Liver (tissue), 3 donors: ENCODE measurements at regions not wholly inside any gene's neighbourhood (a gene's known extent, or its start where the extent isn't known, plus 50 kb on each side); places are given as distances from the start of the nearest gene placed in this dataset.

Experiments
- HNF4G ChIP-seq: IDR thresholded peaks from 2 replicates; pipeline ENCODE4 v1.6.1; 2016; ENCODE audit warnings: antibody characterized with exemption
- JUND ChIP-seq, 2 donors: IDR thresholded peaks; 2 replicates each; pipeline ENCODE4 v1.6.1; 2016; ENCODE audit warnings: antibody characterized with exemption in 2 of 2
- SP1 ChIP-seq: IDR thresholded peaks from 2 replicates; pipeline ENCODE4 v1.6.1; 2018; ENCODE audit warnings: antibody characterized with exemption, mild to moderate bottlenecking
- YY1 ChIP-seq: IDR thresholded peaks from 2 replicates; pipeline ENCODE4 v1.6.1; 2016; ENCODE audit warnings: antibody characterized with exemption, mild to moderate bottlenecking
- TF ChIP-seq, protein P1 (sequence below): IDR thresholded peaks from 2 replicates; pipeline ENCODE4 v1.6.1; 2016; ENCODE audit warnings: antibody characterized with exemption
- TF ChIP-seq, protein P2 (sequence below): fragments of 150-350 bp; IDR thresholded peaks from 2 replicates; pipeline ENCODE4 v1.5.1; 2017; ENCODE audit warnings: improper control_type of control experiment, low read depth, low read length; ENCODE audit not compliant: missing input control
- TF ChIP-seq, protein P3 (sequence below): IDR thresholded peaks from 2 replicates; pipeline ENCODE4 v1.6.1; 2016; ENCODE audit warnings: antibody characterized with exemption, mild to moderate bottlenecking
- donor health status: healthy.
- donor health status: healthy.

DNA sequence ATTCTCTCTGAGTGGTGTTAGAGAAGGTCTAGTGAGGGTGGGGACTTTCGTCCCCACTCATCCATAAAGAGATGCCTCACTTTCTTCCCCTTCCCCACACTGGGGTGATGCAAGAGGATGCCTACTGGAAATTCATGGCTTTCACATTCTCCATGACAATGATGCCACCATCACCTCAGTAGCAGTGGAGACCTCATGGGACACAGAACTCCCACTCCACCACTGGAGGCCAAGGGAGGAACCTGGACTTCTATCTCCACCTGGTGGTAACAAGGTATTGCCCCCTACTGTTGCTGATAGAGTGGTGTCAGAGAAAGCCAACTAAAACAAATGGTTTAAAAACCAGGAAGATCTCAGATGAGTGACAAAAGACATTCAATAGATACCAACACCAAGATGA, 110.9 kb downstream of the INHBB start:
- TF ChIP-seq YY1 (no peak), SP1 (no peak), JUND (IDR thresholded peaks at IDR 0.05) (no peak), HNF4G (no peak)
- TF ChIP-seq, protein P1, sequence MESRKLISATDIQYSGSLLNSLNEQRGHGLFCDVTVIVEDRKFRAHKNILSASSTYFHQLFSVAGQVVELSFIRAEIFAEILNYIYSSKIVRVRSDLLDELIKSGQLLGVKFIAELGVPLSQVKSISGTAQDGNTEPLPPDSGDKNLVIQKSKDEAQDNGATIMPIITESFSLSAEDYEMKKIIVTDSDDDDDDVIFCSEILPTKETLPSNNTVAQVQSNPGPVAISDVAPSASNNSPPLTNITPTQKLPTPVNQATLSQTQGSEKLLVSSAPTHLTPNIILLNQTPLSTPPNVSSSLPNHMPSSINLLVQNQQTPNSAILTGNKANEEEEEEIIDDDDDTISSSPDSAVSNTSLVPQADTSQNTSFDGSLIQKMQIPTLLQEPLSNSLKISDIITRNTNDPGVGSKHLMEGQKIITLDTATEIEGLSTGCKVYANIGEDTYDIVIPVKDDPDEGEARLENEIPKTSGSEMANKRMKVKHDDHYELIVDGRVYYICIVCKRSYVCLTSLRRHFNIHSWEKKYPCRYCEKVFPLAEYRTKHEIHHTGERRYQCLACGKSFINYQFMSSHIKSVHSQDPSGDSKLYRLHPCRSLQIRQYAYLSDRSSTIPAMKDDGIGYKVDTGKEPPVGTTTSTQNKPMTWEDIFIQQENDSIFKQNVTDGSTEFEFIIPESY = no peak
- TF ChIP-seq, protein P2, sequence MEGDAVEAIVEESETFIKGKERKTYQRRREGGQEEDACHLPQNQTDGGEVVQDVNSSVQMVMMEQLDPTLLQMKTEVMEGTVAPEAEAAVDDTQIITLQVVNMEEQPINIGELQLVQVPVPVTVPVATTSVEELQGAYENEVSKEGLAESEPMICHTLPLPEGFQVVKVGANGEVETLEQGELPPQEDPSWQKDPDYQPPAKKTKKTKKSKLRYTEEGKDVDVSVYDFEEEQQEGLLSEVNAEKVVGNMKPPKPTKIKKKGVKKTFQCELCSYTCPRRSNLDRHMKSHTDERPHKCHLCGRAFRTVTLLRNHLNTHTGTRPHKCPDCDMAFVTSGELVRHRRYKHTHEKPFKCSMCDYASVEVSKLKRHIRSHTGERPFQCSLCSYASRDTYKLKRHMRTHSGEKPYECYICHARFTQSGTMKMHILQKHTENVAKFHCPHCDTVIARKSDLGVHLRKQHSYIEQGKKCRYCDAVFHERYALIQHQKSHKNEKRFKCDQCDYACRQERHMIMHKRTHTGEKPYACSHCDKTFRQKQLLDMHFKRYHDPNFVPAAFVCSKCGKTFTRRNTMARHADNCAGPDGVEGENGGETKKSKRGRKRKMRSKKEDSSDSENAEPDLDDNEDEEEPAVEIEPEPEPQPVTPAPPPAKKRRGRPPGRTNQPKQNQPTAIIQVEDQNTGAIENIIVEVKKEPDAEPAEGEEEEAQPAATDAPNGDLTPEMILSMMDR = peak; percentile 29
- TF ChIP-seq, protein P3, sequence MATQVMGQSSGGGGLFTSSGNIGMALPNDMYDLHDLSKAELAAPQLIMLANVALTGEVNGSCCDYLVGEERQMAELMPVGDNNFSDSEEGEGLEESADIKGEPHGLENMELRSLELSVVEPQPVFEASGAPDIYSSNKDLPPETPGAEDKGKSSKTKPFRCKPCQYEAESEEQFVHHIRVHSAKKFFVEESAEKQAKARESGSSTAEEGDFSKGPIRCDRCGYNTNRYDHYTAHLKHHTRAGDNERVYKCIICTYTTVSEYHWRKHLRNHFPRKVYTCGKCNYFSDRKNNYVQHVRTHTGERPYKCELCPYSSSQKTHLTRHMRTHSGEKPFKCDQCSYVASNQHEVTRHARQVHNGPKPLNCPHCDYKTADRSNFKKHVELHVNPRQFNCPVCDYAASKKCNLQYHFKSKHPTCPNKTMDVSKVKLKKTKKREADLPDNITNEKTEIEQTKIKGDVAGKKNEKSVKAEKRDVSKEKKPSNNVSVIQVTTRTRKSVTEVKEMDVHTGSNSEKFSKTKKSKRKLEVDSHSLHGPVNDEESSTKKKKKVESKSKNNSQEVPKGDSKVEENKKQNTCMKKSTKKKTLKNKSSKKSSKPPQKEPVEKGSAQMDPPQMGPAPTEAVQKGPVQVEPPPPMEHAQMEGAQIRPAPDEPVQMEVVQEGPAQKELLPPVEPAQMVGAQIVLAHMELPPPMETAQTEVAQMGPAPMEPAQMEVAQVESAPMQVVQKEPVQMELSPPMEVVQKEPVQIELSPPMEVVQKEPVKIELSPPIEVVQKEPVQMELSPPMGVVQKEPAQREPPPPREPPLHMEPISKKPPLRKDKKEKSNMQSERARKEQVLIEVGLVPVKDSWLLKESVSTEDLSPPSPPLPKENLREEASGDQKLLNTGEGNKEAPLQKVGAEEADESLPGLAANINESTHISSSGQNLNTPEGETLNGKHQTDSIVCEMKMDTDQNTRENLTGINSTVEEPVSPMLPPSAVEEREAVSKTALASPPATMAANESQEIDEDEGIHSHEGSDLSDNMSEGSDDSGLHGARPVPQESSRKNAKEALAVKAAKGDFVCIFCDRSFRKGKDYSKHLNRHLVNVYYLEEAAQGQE = no peak
